Glutamatergic neuron (in vitro differentiated cells): ENCODE measurements at regions not wholly inside any gene's neighbourhood (a gene's known extent, or its start where the extent isn't known, plus 50 kb on each side); places are given as distances from the start of the nearest gene placed in this dataset.
"Not testable (repeated sequence)": the region's sequence is repeated elsewhere in the genome, so short reads cannot be mapped to it uniquely, and the experiment has no call there.

ENCODE experiments used
- DNase-seq: peaks from one replicate; pipeline ENCODE4 v3.0.0; 2022
- H3K27ac Mint-ChIP-seq: one replicate; pipeline ENCODE4 v1.8.0; 2020; ENCODE audit warnings: mild to moderate bottlenecking, mixed read lengths, inconsistent platforms; ENCODE audit not compliant: unreplicated experiment
- H3K27me3 Mint-ChIP-seq: one replicate; pipeline ENCODE4 v1.8.0; 2020; ENCODE audit warnings: mild to moderate bottlenecking, moderate library complexity, mixed read lengths, inconsistent platforms; ENCODE audit not compliant: unreplicated experiment
- H3K36me3 Mint-ChIP-seq: one replicate; pipeline ENCODE4 v1.8.0; 2020; ENCODE audit warnings: mild to moderate bottlenecking, mixed read lengths, inconsistent platforms; ENCODE audit not compliant: unreplicated experiment
- H3K4me1 Mint-ChIP-seq: one replicate; pipeline ENCODE4 v1.8.0; 2020; ENCODE audit warnings: mild to moderate bottlenecking, low read depth, mixed read lengths, inconsistent platforms; ENCODE audit not compliant: unreplicated experiment
- H3K4me3 Mint-ChIP-seq: one replicate; pipeline ENCODE4 v1.8.0; 2020; ENCODE audit warnings: mild to moderate bottlenecking, mixed read lengths, inconsistent platforms; ENCODE audit not compliant: unreplicated experiment
- H3K9me3 Mint-ChIP-seq: one replicate; pipeline ENCODE4 v1.8.0; 2020; ENCODE audit warnings: mild to moderate bottlenecking, moderate library complexity, mixed read lengths, inconsistent platforms; ENCODE audit not compliant: unreplicated experiment
- CTCF ChIP-seq: fragments of 200-600 bp; sonication (generic); IDR thresholded peaks from one replicate; pipeline ENCODE4 v1.5.0; 2021; ENCODE audit not compliant: partially characterized antibody, unreplicated experiment

- no peak for DNase-seq
- H3K4me1 Mint-ChIP-seq = no peaks in the 10 kb centered on the region
- no peak for TF ChIP-seq CTCF
- H3K9me3 Mint-ChIP-seq = peaks cover 14% of the 10 kb centered on the region
- no peak overlapping the region for H3K4me3 Mint-ChIP-seq
- H3K36me3 Mint-ChIP-seq = peaks cover 5% of the 10 kb centered on the region
- peaks cover 2% of the 10 kb centered on the region for H3K27me3 Mint-ChIP-seq
- no peak overlapping the region for H3K27ac Mint-ChIP-seq
Measured at GRCh38 chr22:47307326-47307725, 544.9 kb downstream of the TBC1D22A start.

- H3K27me3 Mint-ChIP-seq = peaks cover 4% of the 10 kb centered on the region
- no peak for TF ChIP-seq CTCF
- H3K36me3 Mint-ChIP-seq = peaks cover 5% of the 10 kb centered on the region
- H3K27ac Mint-ChIP-seq = no peak overlapping the region
- H3K4me3 Mint-ChIP-seq = no peak overlapping the region
- DNase-seq = no peak
- peaks cover 19% of the 10 kb centered on the region for H3K9me3 Mint-ChIP-seq
- H3K4me1 Mint-ChIP-seq = no peaks in the 10 kb centered on the region
Measured at GRCh38 chr22:47304854-47305253, 542.4 kb downstream of the TBC1D22A start.

GRCh38 chr22:47304191-47304831 lies 541.9 kb downstream of the TBC1D22A start:
- no peak for TF ChIP-seq CTCF
- peaks cover 18% of the 10 kb centered on the region for H3K9me3 Mint-ChIP-seq
- H3K36me3 Mint-ChIP-seq = peaks cover 5% of the 10 kb centered on the region
- DNase-seq = no peak
- no peak overlapping the region for H3K27ac Mint-ChIP-seq
- no peaks in the 10 kb centered on the region for H3K4me1 Mint-ChIP-seq
- no peak overlapping the region for H3K4me3 Mint-ChIP-seq
- peaks cover 4% of the 10 kb centered on the region for H3K27me3 Mint-ChIP-seq

- Mint-ChIP-seq H3K4me3 (no peak overlapping the region), H3K9me3 (peaks cover 24% of the 10 kb centered on the region), H3K27me3 (peaks cover 4% of the 10 kb centered on the region), H3K4me1 (no peaks in the 10 kb centered on the region), H3K27ac (no peak overlapping the region), H3K36me3 (peaks cover 5% of the 10 kb centered on the region)
- DNase-seq = no peak
- TF ChIP-seq CTCF = no peak
Measured at GRCh38 chr22:47303161-47303890, 540.9 kb downstream of the TBC1D22A start.

GRCh38 chr22:47302587-47302986 lies 540.1 kb downstream of the TBC1D22A start:
- H3K4me1 Mint-ChIP-seq, H3K36me3 Mint-ChIP-seq, H3K27me3 Mint-ChIP-seq, DNase-seq, H3K27ac Mint-ChIP-seq, H3K4me3 Mint-ChIP-seq: not testable (repeated sequence)
- peaks cover 29% of the 10 kb centered on the region for H3K9me3 Mint-ChIP-seq
